Neural progenitor cell (in vitro differentiated cells): ENCODE measurements at regions not wholly inside any gene's neighbourhood (a gene's known extent, or its start where the extent isn't known, plus 50 kb on each side); places are given as distances from the start of the nearest gene placed in this dataset.

Source experiments
- EZH2 ChIP-seq: fragments of 200-600 bp; sonication (generic); IDR thresholded peaks from 2 replicates; pipeline ENCODE4 v1.6.1; 2017; ENCODE audit warnings: antibody characterized with exemption, mild to moderate bottlenecking, moderate library complexity
- EZH2phosphoT487 ChIP-seq: fragments of 200-600 bp; sonication (generic); IDR thresholded peaks from 2 replicates; pipeline ENCODE4 v1.6.1; 2017; ENCODE audit warnings: antibody characterized with exemption
- TF ChIP-seq, protein P1 (sequence below): fragments of 200-600 bp; sonication (generic); IDR thresholded peaks from 2 replicates; pipeline ENCODE4 v1.5.1; 2017; ENCODE audit warnings: antibody characterized with exemption, mild to moderate bottlenecking

- TF ChIP-seq, protein P1, sequence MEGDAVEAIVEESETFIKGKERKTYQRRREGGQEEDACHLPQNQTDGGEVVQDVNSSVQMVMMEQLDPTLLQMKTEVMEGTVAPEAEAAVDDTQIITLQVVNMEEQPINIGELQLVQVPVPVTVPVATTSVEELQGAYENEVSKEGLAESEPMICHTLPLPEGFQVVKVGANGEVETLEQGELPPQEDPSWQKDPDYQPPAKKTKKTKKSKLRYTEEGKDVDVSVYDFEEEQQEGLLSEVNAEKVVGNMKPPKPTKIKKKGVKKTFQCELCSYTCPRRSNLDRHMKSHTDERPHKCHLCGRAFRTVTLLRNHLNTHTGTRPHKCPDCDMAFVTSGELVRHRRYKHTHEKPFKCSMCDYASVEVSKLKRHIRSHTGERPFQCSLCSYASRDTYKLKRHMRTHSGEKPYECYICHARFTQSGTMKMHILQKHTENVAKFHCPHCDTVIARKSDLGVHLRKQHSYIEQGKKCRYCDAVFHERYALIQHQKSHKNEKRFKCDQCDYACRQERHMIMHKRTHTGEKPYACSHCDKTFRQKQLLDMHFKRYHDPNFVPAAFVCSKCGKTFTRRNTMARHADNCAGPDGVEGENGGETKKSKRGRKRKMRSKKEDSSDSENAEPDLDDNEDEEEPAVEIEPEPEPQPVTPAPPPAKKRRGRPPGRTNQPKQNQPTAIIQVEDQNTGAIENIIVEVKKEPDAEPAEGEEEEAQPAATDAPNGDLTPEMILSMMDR = no peak
- TF ChIP-seq EZH2phosphoT487 (no peak), EZH2 (no peak)
Measured at GRCh38 chr2:83063511-83063910, 1395.6 kb downstream of the SUCLG1 start.
